ENCODE measurements at regions not wholly inside any gene's neighbourhood (a gene's known extent, or its start where the extent isn't known, plus 50 kb on each side); places are given as distances from the start of the nearest gene placed in this dataset.
A peak's percentile ranks its signal among the peaks of the same experiment; 100 is the strongest.

DNA sequence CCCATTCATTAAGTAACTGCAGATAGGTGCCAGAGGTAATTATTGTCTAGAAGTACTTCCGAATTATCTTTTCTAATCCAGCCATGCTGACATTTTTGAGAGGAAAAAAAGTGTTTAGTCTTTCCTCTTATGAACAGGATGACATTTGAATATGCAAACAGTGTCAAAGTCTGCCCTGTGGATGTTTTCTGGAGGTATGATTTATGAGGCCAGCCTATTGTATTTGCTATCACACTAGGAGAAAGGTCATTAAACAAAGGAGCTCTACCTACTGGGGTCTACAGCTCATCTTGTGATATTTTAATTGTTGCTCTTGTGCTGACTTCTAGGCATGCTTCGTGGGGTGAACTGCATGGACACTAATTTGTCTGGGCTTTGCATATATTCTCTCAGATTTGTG, 559.7 kb upstream of the CAMK1G start:
- no peak for DNase-seq (ENCODE audit: low read depth in 1 of 2, low spot score in 1 of 2)
- in situ Hi-C loops (cut with HindIII; ENCODE audit: low pct_unique_long_range_greater_than_20kb, low sequenced_read_pairs): no loop called here
- no peak for TF ChIP-seq JUND (IDR thresholded peaks at IDR 0.05; ENCODE audit: low read depth)

DNA sequence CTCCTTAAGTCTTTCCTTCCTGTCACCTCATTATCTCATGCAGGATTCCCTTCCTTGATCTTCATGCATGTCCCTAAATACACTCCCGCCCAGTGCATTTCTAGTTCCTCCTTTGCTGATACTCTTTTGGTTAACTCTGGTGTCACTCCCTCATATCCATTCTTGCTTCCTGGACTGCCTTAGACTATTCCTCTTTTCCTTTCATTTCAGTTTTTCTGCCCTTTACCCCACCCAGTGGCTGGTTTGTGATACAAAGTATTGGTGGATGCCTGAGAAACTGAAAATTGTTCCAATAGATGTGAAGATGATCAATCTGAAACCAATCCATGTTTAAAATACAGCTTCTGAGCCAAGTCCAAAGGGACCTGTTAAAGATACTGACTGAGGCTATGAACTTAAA, 553.8 kb upstream of the CAMK1G start:
- in situ Hi-C loops (cut with HindIII; ENCODE audit: low pct_unique_long_range_greater_than_20kb, low sequenced_read_pairs): no loop called here
- peak in 1 of 2 experiments; percentile 9 for DNase-seq (ENCODE audit: low read depth in 1 of 2, low spot score in 1 of 2)
- TF ChIP-seq JUND (IDR thresholded peaks at IDR 0.05; ENCODE audit: low read depth): no peak

DNA sequence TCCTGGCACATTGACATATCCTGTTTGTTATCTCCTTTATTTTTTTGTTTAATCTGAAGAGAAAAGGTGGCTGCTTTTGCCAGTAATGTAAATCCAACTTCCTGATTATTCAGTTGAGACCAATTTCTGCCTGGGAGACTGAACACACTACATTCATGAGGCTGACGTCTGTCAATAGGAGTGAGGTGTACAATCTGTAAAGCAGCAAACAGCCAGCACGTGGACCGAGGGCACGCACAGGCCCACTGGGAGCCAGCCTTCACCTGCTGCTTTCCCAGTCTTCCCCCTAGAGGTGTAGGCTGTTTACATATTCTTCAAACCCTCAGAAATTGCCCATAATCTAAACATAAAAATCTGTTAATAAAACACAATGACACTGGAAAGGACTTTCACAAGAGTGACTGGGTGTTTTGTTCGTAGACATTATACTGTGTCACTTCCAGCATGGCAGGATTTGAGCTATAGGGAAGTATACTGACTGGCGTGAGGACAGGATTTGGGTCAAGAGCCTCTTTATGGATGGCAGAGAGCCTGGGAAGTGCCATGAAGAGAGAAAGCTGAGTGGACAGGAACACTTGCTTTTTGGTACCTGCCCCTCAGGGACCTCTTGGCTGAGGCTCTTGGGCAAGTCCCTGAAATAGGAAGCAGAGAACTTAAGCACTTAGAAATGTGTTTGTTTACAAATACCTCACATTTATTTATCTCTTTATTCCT, 552.9 kb upstream of the CAMK1G start:
- no peak for TF ChIP-seq JUND (IDR thresholded peaks at IDR 0.05; ENCODE audit: low read depth)
- DNase-seq (ENCODE audit: low read depth in 1 of 2, low spot score in 1 of 2): no peak
- in situ Hi-C loops (cut with HindIII; ENCODE audit: low pct_unique_long_range_greater_than_20kb, low sequenced_read_pairs): no loop called here

DNA sequence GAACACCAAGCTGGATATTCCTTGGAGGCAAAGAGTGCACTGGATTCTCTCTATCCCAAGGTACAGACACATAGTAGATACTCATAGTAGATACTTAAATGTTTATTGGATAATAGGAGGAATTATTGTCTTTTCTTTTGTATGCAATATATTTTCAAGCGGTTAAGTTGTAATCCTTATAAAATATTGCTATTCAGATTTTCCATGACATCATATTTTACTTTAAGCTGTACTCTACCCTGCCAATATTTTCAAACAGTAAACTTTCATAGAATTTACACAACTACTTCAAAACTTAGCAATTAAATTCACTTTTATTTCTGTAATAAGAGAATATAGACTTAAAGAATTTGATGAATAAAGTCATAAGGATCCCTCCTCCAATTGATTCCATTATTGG, 546.5 kb upstream of the CAMK1G start:
- in situ Hi-C loops (cut with HindIII; ENCODE audit: low pct_unique_long_range_greater_than_20kb, low sequenced_read_pairs): no loop called here

DNA sequence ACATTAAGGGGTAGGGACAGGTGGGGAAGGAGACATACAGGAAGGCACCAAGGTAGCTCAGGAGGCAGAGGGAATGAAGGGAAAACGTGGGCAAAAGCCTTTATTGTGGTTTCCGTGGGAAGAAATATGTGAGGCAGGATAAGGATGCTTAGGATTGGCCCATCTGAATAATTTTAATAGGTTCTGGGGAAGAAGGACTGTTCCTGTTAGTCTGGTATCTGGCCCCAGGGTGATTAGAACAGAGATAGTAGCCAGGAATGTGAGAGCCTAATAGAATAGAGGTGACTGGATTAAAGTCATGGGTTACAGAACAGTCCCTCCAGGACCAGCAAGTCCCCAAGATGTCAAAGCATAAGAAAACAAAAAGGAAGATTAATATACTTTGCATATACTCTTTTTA, 545.2 kb upstream of the CAMK1G start:
- TF ChIP-seq JUND (IDR thresholded peaks at IDR 0.05; ENCODE audit: low read depth): no peak
- no peak for DNase-seq (ENCODE audit: low read depth in 1 of 2, low spot score in 1 of 2)
- in situ Hi-C loops (cut with HindIII; ENCODE audit: low pct_unique_long_range_greater_than_20kb, low sequenced_read_pairs): no loop called here

More for the DNA sequence above, 546.5 kb upstream of the CAMK1G start:
- no peak for DNase-seq (ENCODE audit: low read depth in 1 of 2, low spot score in 1 of 2)
- TF ChIP-seq JUND (IDR thresholded peaks at IDR 0.05; ENCODE audit: low read depth): no peak

DNA sequence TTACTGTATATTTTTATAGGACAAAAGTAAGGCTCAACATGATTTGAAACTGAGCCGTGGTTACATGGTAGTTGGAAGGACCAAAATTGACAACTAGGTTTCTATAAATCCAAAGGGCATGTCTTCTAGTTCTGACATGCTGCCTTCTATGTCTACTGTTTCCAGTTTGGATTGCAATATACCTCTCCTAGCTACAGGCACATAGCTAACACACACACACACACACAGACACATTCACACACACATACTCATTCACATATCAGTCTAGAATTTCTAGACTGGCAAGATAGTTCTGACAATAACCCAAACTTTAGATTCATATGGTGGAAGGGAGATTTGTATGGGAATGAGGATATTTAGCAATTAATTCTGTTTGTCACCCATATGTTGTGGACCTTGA, 544.8 kb upstream of the CAMK1G start:
- in situ Hi-C loops (cut with HindIII; ENCODE audit: low pct_unique_long_range_greater_than_20kb, low sequenced_read_pairs): no loop called here
- no peak for DNase-seq (ENCODE audit: low read depth in 1 of 2, low spot score in 1 of 2)
- TF ChIP-seq JUND (IDR thresholded peaks at IDR 0.05; ENCODE audit: low read depth): no peak

DNA sequence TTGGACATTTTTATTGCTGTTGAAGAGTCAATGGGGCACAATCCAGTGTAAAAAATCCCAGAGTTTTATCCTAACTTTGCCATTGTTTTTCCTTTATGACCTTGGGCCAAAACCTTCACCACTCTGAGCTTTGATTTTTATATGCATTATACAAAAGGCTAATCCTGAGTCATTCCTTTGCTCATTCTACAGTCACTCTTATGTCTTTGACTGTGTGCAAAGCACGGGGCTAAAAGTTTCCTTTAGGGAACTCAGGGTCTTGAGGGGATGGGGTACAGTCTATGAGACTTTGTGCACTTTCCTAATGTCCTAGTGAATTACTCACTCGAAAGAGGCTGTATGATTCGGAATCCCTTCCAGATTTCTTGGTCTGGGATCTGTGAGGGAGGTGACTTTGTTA, 543.2 kb upstream of the CAMK1G start:
- DNase-seq (ENCODE audit: low read depth in 1 of 2, low spot score in 1 of 2): no peak
- TF ChIP-seq JUND (IDR thresholded peaks at IDR 0.05; ENCODE audit: low read depth): no peak
- in situ Hi-C loops (cut with HindIII; ENCODE audit: low pct_unique_long_range_greater_than_20kb, low sequenced_read_pairs): no loop called here

DNA sequence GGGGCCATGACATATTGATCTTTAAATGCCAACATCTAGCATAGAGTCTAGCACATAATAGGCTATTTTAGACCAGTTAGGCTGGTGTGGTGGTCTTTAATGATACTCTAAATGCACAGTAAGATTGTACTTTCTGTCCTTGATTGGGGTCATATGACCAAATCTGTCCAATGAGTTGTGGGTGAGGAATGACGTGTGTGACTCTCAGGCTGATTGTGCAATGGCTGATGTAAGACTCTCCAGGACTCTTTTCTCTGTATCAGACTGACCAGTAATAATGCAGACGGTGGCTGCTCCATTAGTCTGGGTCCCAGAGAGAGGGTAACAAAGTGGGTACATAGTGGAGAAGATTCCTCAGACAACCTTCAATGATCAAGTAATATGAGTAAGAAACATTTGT, 541.6 kb upstream of the CAMK1G start:
- in situ Hi-C loops (cut with HindIII; ENCODE audit: low pct_unique_long_range_greater_than_20kb, low sequenced_read_pairs): no loop called here

DNA sequence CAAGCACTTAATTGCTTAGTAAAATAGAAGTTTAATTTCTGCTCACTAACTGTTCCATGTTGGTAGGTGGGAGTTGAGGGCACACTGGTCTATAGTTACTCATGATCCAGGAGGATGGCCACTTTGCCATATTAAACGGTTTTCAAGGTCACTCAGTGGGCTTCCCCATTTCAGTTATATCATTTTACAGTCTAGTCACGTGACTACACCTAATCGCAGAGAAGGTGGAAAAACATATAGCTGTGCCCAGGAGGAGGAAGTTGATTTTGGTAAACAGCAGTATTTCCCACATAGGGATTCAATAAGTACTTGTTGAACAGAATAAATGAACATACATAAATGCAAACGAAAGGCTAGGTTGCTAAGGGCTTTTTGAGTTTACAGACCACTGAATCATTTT, 541.1 kb upstream of the CAMK1G start:
- in situ Hi-C loops (cut with HindIII; ENCODE audit: low pct_unique_long_range_greater_than_20kb, low sequenced_read_pairs): no loop called here
- DNase-seq (ENCODE audit: low read depth in 1 of 2, low spot score in 1 of 2): no peak
- no peak for TF ChIP-seq JUND (IDR thresholded peaks at IDR 0.05; ENCODE audit: low read depth)

More for the DNA sequence above, 541.6 kb upstream of the CAMK1G start:
- DNase-seq (ENCODE audit: low read depth in 1 of 2, low spot score in 1 of 2): no peak
- TF ChIP-seq JUND (IDR thresholded peaks at IDR 0.05; ENCODE audit: low read depth): no peak

DNA sequence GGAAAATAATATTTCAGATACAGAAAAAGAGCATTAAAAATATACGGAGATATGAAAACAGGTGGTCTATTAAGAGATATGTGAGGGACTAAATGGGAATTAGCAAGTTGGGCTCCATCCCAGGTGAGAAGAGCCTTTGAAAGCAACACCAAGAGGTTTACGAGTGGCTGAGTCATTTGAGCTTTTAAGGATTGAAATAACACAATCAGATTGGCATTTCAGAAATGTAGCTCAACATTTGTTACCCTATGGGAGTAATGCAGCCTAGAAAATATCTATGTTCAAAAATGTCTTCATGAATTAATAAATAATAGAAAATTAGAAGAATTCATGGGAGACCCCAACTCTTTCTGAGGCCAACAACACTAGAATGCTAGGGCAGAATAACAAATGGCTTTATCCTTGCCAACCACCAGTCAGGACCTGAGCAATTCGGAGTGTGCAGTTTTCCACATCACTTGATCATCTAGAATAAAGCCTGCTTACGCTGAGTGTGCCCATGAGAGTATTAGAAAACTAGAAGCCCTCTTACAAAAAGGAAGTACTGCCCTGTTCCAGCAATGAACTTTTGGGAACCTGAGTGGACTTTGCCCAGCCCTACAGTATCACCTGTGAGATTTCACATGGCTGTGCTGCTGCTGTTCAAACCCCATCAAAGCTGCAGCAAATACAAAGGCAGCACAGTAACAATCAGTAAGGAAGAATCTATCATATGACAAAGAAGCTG, 538.0 kb upstream of the CAMK1G start:
- TF ChIP-seq JUND (IDR thresholded peaks at IDR 0.05; ENCODE audit: low read depth): no peak
- in situ Hi-C loops (cut with HindIII; ENCODE audit: low pct_unique_long_range_greater_than_20kb, low sequenced_read_pairs): no loop called here
- DNase-seq (ENCODE audit: low read depth in 1 of 2, low spot score in 1 of 2): no peak

DNA sequence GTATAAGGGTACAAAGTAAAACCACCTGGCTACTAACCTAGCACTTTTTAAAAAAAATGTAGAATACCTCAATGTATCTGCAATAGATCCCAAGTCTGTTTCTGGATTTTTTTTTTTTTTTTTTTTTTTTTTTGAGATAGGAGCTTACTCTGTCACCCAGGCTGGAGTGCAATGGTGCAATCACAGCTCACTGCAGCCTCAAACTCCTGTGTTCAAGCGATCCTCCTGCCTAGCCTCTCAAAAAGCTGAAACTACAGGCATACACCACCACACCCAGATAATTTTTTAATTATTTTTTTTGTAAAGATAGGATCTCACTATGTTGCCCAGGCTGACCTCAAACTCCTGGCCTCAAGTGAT, 537.5 kb upstream of the CAMK1G start:
- in situ Hi-C loops (cut with HindIII; ENCODE audit: low pct_unique_long_range_greater_than_20kb, low sequenced_read_pairs): no loop called here
- no peak for DNase-seq (ENCODE audit: low read depth in 1 of 2, low spot score in 1 of 2)
- no peak for TF ChIP-seq JUND (IDR thresholded peaks at IDR 0.05; ENCODE audit: low read depth)

DNA sequence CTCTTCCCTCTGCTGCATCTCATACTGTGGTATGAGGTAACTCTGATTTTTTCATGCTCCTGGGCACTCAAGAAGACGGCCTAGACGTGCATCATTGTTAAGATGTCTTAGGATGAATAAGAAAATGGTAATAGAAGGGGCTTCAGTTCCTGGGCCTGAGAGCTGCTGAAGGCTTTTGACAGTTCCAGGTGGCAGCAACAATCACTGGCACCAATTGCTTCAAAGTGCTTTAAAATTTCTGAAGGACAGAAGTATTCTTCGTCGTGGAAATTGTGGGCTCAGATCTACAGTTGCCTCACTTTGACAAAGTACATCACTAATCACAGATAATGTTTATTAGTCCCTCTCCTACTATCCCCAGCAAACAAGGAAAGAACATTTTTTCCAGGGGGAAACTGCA, 536.6 kb upstream of the CAMK1G start:
- in situ Hi-C loops (cut with HindIII; ENCODE audit: low pct_unique_long_range_greater_than_20kb, low sequenced_read_pairs): no loop called here
- DNase-seq (ENCODE audit: low read depth in 1 of 2, low spot score in 1 of 2): no peak
- no peak for TF ChIP-seq JUND (IDR thresholded peaks at IDR 0.05; ENCODE audit: low read depth)

DNA sequence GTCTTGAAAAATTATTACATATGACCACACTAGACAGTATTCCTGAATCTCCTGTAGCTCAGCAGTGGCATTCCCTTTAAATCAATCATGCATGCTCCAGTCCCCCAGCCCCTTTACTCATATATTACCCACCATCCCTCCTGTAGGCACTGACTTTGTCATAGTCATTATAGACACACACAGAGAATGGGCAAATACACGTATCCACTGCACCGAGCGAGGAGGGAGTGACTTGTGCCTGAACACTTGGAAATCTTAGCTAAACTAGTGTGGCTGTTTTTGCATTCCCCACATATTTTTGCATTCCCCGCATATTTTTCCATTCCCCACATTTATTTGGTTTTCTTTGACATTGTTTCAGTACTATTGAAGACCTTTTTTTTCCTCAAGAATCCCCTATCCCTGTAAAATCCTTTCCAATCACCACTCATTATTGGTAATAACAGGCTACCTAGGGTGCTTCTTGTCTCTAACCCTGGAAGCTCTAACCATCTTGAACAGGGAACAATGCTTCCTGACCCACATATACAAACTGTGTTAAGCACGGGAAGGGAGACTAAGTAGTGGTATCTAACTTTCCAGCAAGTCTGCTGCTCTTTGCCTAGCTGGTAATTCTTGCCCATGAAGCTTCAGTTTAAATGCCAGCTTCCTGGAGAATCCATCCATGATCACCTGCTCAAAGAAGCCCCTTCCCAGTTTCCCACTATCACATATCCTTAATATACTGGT, 534.4 kb upstream of the CAMK1G start:
- TF ChIP-seq JUND (IDR thresholded peaks at IDR 0.05; ENCODE audit: low read depth): no peak
- no peak for DNase-seq (ENCODE audit: low read depth in 1 of 2, low spot score in 1 of 2)
- in situ Hi-C loops (cut with HindIII; ENCODE audit: low pct_unique_long_range_greater_than_20kb, low sequenced_read_pairs): no loop called here
